Prostate gland (tissue), 2 donors: ENCODE measurements at regions not wholly inside any gene's neighbourhood (a gene's known extent, or its start where the extent isn't known, plus 50 kb on each side); places are given as distances from the start of the nearest gene placed in this dataset.

ENCODE experiments used
- CTCF ChIP-seq, 4 experiments: fragments of 200-600 bp in 2 of 4; fragments of 450-650 bp in 2 of 4; sonication (generic) in 2 of 4; IDR thresholded peaks; 1 replicate in 3 of 4; 2 replicates in 1 of 4; pipeline ENCODE4 v1.5.1; 2016 to 2019; ENCODE audit warnings: antibody characterized with exemption in 4 of 4, mild to moderate bottlenecking in 2 of 4, moderate library complexity in 2 of 4
- POLR2AphosphoS5 ChIP-seq: sonication (generic); formaldehyde crosslinking; IDR thresholded peaks from one replicate; pipeline ENCODE4 v1.6.1; 2017; ENCODE audit warnings: antibody characterized with exemption

- TF ChIP-seq CTCF (IDR thresholded peaks at IDR 0.05) (no peak), POLR2AphosphoS5 (no peak)
Measured at GRCh38 chr19:27868007-27868406, 1344.9 kb downstream of the UQCRFS1 start.
